ENCODE measurements at regions not wholly inside any gene's neighbourhood (a gene's known extent, or its start where the extent isn't known, plus 50 kb on each side); places are given as distances from the start of the nearest gene placed in this dataset.

DNA sequence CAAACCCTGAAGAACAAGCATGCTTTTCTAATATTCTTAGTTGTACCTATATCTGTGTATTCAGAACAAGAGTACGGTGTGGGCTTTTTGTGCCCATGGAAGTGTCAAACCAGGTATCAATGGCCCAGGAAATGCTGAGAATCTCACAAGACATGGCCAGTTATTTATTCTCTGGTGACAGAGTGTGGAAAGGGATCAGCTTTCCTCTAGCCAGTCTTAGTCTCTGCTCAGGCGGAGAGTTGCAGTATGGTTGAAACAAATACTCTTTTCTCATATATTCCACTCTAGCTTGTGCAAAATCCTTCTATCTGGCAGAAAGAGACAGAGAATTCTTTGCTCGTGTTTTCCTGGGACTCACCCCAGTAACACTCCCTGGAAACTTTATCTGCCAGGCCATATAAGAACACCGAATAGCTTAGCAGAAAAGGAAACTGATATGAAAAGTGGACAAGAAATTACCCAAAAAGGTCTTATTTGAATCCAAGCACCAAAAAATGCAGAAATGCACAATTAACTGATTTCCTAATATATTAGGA, 173.3 kb upstream of the RSPO3 start:
- TF ChIP-seq, protein P1, sequence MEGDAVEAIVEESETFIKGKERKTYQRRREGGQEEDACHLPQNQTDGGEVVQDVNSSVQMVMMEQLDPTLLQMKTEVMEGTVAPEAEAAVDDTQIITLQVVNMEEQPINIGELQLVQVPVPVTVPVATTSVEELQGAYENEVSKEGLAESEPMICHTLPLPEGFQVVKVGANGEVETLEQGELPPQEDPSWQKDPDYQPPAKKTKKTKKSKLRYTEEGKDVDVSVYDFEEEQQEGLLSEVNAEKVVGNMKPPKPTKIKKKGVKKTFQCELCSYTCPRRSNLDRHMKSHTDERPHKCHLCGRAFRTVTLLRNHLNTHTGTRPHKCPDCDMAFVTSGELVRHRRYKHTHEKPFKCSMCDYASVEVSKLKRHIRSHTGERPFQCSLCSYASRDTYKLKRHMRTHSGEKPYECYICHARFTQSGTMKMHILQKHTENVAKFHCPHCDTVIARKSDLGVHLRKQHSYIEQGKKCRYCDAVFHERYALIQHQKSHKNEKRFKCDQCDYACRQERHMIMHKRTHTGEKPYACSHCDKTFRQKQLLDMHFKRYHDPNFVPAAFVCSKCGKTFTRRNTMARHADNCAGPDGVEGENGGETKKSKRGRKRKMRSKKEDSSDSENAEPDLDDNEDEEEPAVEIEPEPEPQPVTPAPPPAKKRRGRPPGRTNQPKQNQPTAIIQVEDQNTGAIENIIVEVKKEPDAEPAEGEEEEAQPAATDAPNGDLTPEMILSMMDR (conservative IDR thresholded peaks at IDR 0.05; ENCODE audit: low read depth, low read length): no peak
- TF ChIP-seq SMC3 (IDR thresholded peaks at IDR 0.05; ENCODE audit: low read depth, low read length): no peak
